BE2C (cell line): ENCODE measurements at regions not wholly inside any gene's neighbourhood (a gene's known extent, or its start where the extent isn't known, plus 50 kb on each side); places are given as distances from the start of the nearest gene placed in this dataset.

Experiments used
- DNase-seq: peaks from one replicate; pipeline ENCODE4 v3.0.0-alpha.2; 2020
- H3K27me3 ChIP-seq: fragments of 250-450 bp; sonication (Bioruptor Pico); 2 replicates; pipeline ENCODE4 v1.5.1; 2020; ENCODE audit warnings: mild to moderate bottlenecking
- H3K36me3 ChIP-seq: fragments of 250-450 bp; sonication (Bioruptor Pico); 2 replicates; pipeline ENCODE4 v1.5.1; 2020; ENCODE audit warnings: mild to moderate bottlenecking
- H3K4me1 ChIP-seq: fragments of 250-450 bp; sonication (Bioruptor Pico); 2 replicates; pipeline ENCODE4 v1.5.1; 2020
- H3K4me3 ChIP-seq: 2 replicates; pipeline ENCODE4 v1.5.1; 2011; ENCODE audit warnings: low read depth, low read length
- H3K9me3 ChIP-seq: fragments of 250-450 bp; sonication (Bioruptor Pico); 2 replicates; pipeline ENCODE4 v1.5.1; 2020
- CTCF ChIP-seq: IDR thresholded peaks from 2 replicates; pipeline ENCODE4 v1.5.1; 2012; ENCODE audit warnings: mild to moderate bottlenecking, low read depth, low read length

- H3K4me1 ChIP-seq, result no peaks in the 10 kb centered on the region
- H3K27me3 ChIP-seq, result no peaks in the 10 kb centered on the region
- no peaks in the 10 kb centered on the region for H3K36me3 ChIP-seq
- no peaks in the 10 kb centered on the region for H3K9me3 ChIP-seq
- TF ChIP-seq CTCF, result no peak
- H3K4me3 ChIP-seq, result no peak overlapping the region
- no peak for DNase-seq
Observed at GRCh38 chr16:56050916-56051315, 140.4 kb upstream of the GNAO1 start.

- no peak for DNase-seq
- no peak overlapping the region for H3K4me3 ChIP-seq
- no peaks in the 10 kb centered on the region for H3K9me3 ChIP-seq
- H3K36me3 ChIP-seq, result no peaks in the 10 kb centered on the region
- no peaks in the 10 kb centered on the region for H3K27me3 ChIP-seq
- H3K4me1 ChIP-seq, result peaks cover 6% of the 10 kb centered on the region
- no peak for TF ChIP-seq CTCF
Observed at GRCh38 chr16:56048425-56049105, 142.7 kb upstream of the GNAO1 start.

GRCh38 chr16:56047307-56048234 is 143.7 kb upstream of the GNAO1 start:
- no peak for TF ChIP-seq CTCF
- no peaks in the 10 kb centered on the region for H3K27me3 ChIP-seq
- H3K4me3 ChIP-seq, result no peak overlapping the region
- no peaks in the 10 kb centered on the region for H3K9me3 ChIP-seq
- H3K4me1 ChIP-seq, result peaks cover 10% of the 10 kb centered on the region
- no peaks in the 10 kb centered on the region for H3K36me3 ChIP-seq
- peak; percentile 31 for DNase-seq

GRCh38 chr16:56042416-56042815 is 148.9 kb upstream of the GNAO1 start:
- H3K9me3 ChIP-seq, result no peaks in the 10 kb centered on the region
- H3K36me3 ChIP-seq, result no peaks in the 10 kb centered on the region
- no peaks in the 10 kb centered on the region for H3K27me3 ChIP-seq
- no peak overlapping the region for H3K4me3 ChIP-seq
- DNase-seq, result no peak
- no peak for TF ChIP-seq CTCF
- peaks cover 16% of the 10 kb centered on the region for H3K4me1 ChIP-seq

GRCh38 chr16:56041556-56042140 is 149.6 kb upstream of the GNAO1 start:
- H3K4me3 ChIP-seq, result no peak overlapping the region
- peak; percentile 72 for DNase-seq
- peak; percentile 88 for TF ChIP-seq CTCF

More at GRCh38 chr16:56041556-56042140, 149.6 kb upstream of the GNAO1 start:
- Histone ChIP-seq H3K4me1 (peaks cover 16% of the 10 kb centered on the region), H3K36me3 (no peaks in the 10 kb centered on the region), H3K27me3 (no peaks in the 10 kb centered on the region), H3K9me3 (no peaks in the 10 kb centered on the region)
